ENCODE measurements at regions not wholly inside any gene's neighbourhood (a gene's known extent, or its start where the extent isn't known, plus 50 kb on each side); places are given as distances from the start of the nearest gene placed in this dataset.

DNA sequence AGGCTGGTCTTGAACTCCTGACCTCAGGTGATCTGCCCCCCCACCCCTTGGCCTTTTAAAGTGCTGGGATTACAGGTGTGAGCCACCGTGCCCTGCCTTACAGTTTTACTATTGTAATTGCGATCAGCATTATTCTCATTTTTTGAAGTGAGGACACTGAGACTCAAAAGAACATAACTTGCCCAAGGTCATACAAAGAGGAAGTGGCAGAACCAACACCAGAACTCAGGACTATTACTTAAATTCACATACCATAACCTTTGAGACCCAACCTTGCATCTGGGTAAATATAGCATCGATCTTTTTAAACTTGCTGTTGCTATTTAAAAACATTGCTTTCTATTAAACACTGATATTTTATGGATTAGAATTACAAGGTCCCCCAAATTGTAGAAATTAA lies 54.2 kb downstream of the FOXI1 start:
- no peak for DNase-seq (ENCODE audit: low read depth)

DNA sequence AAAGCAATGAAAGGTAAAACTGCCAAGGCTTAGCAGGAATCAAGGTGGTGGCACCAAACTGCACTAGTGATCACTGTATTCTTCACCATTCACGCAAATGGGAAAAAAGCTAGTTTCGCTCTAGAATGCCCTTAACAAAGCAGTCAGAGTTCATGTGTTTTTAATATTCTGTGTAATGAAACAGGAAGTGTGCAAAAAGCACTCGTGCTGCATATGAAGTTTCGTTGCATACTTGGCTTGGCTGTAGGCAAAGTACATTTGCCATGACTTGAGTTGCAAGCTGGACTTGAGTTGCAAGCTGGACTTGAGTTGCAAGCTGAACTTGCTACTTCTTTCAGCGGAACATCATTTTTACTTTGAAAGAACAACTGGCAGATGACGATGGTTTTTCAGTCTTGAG lies 55.4 kb downstream of the FOXI1 start:
- no peak for DNase-seq (ENCODE audit: low read depth)

DNA sequence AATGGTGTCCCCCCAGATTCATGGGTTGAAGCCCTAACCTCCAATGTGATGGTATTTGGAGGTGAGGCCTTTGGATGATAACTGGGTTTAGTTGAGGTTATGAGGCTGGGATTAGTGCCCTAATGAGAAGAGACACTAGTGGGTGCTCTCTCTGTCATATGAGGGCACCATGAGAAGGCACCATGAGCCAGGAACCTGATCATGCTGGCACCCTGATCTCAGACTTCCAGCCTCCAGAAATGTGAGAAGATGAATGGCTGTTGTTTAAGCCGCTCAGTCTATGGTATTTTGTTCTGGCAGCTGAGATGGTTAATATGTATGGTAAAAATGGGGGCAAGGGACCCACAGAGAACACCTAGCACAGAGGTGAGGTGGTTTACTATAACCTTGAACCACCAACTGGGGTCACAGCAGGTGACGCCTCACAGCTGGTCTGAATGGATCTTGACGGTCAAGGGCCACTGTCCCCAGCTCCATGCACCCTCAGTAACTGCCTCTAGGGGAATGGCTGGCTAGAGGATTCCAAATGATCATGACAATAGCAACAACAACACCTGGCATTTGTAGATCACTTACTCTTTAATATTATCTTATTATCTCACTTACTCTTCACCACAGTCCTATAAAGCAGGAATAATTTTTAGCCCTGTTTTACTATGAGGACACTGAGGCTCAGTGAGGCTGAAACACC lies 57.1 kb downstream of the FOXI1 start:
- no peak for DNase-seq (ENCODE audit: low read depth)

DNA sequence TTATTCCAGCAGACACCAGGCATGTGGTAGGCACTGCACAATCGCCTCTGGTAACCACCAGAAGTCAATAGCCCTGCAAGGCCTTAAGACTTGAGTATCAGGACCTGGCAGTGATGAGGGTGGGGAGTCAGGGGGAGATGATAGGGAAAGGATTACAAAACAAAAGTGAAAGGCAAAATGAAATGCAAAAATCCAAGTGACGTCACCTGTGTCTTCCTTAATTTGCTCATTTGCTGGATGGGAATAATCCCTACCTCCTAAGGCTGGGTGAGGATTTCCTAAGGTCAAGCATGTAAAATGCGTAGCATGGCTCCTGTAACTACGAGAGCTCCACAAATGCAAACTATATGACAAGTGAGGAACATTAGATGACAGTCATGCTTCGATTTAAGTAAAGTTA lies 58.4 kb downstream of the FOXI1 start:
- DNase-seq (ENCODE audit: low read depth), result no peak

DNA sequence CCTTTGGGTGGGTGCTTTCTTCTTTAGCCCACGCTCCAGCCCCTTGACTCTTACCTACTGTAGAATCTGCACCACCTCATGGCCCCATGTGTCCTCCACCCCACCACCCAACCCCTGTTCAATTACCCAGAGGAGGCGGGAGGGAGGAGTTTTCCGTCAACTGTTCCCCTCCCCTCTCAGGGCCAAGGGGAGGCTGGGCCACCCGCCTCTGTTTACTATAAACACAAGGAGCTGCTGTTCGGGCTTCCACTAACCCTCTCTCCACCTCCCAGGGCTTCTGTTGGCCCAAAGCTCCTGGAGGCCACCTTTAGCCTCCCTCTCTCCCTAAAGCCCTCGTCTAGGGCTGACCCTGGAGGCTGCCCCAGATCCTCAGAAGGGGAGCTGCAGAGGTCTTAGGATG lies 59.2 kb downstream of the FOXI1 start:
- DNase-seq (ENCODE audit: low read depth), result no peak

DNA sequence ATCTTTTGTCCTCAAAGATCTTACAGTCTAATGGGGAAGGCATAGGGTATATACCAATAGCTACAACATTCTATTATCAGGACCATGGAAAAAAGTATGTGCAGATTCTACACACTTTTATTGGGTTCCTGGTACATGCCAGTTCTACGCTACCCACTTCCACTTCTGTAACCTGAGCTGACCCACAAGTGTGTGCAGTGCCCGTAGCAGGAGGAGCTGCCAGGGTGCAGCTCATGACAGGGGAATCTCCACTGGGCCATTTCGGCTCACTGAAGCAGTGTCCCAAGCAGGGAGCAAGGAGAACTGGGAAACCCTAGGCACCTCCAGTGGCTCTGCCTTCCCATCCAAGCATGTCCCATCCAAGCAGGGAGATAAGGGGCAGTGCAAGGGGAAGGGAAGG lies 60.4 kb downstream of the FOXI1 start:
- DNase-seq (ENCODE audit: low read depth), result no peak

DNA sequence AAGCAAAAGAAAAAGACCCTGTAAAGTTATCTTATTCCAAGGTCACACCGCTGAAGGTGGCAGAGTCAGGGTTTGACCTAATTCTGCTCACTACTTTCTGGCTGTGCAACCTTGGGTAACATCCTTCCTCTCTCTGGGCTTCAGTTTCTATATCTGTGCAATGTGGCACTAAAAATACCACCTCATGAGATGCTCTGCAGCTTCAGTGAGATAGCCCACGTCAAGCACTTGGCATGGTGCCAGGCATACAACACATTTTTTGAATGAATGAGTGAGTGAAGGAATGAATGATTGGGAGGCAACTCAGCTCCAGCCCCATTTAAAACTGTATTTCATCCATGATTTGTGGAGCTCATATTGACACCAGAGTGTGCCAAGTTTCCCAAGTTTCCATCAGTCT lies 62.3 kb downstream of the FOXI1 start:
- DNase-seq (ENCODE audit: low read depth), result no peak

DNA sequence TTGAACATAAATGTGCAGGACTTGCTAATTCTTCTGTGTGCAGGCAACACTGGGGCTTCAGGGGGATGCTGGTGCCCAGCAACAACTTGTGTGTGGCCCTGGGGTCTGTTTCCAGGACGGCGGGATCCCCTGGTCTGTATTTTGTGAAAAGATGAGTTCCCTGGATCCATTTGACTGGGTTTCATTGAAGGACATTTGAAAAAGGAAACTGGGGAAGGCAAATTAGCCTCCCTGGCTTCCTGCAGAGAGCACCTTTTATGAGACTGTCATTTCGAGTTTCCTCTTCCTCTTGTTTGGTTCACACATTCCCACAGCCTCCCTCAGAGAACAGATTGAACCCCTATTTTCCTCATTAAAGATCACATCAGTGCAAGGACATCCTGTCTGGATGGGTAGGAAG lies 63.1 kb downstream of the FOXI1 start:
- no peak for DNase-seq (ENCODE audit: low read depth)

DNA sequence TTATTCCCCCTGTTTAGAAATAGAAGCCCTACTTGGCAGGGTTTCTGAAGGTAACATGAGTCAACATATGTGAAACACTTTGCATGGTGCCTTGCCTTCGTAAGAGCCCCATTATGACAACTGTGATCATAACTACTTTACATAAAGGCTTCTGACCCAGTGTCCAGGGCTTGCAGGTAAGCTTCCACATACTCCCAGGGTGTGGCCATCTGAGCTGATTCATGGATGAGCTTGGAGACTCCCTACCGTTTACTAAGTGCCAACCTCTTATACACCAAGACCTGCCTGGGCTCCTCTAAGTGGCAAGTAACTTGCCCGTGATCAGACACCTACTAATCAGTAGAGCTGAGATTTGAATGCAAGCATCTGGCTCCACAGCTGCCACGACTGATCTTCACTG lies 62.8 kb upstream of the C5orf58 start:
- DNase-seq (ENCODE audit: low read depth), result no peak

DNA sequence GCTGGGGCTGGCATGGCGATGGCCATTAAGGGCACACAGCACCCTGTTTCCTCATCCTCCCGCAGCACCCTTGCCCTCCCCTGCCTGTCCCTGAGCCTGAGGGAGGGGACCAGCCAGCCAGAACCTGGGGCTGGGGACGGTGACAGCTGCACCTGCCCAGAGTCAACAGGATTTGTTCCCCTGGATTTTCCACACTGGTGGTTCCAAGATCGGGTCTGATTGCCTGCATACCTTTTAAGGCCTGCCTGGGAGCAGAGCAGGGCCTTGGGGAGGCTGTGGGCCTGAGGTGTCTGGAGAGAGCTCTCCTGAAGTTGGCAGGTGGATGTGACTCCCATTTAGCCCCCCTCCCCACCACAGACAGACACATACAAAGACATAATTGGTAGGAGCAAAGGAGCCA lies 61.0 kb upstream of the C5orf58 start:
- DNase-seq (ENCODE audit: low read depth), result no peak

DNA sequence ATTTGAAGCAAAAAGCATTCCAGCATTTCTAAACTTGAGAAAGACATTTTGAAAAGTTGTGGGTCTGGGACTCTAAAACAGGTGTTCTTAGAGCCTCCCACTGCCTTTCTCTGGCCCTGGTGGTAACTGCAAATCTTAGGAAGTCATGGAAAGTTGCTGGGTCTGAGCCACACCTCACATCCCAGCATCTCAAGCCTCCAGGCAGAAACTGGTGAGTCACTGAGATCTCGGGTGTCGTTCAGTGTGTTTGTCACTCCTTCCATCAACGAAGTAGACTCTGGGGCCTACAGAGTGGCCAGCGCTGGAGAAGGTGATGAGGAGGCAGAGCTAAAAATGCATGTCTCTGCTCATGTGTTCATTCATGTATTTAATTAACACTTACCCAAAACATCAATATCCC lies 59.6 kb upstream of the C5orf58 start:
- peak; percentile 72 for DNase-seq (ENCODE audit: low read depth)

DNA sequence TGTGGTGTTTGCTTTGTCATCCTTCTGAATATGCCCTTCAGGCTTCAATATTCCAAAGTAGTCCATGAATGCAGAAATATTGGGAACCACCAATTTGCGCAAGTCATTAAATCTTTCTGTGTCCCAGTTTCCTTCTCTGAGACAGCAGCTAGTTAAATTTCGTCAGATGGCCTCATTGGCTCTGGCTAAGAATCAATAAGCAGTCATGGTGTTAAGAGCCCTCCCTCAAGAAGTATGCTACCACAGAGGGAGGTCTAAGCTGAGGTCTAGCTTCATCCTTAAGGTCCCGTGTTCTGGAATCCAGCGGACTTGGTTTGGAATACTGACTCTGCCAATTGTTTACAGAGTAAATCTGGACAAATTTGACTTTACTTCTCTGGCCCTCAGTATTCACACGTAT lies 59.1 kb upstream of the C5orf58 start:
- DNase-seq (ENCODE audit: low read depth), result no peak

DNA sequence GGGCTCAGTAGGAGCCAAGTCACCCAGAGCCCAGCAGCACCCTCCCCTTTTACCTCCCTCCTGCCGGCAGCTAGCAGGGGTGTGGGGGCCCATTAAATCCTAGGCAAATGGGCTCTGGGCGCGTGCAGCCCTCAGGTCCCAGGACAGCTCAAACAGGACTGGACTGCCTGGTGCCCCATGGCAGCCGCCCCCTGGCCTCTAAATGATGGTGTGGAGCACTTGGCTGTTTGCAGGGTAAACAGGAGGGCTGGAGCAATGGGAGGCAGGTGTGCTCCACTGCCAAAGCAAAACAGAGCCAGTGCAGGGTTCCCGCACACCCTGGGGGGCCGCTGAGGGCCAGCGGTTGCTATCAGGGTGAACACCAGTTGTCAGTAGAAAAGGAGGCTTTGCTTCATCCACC lies 55.9 kb upstream of the C5orf58 start:
- DNase-seq (ENCODE audit: low read depth), result no peak

DNA sequence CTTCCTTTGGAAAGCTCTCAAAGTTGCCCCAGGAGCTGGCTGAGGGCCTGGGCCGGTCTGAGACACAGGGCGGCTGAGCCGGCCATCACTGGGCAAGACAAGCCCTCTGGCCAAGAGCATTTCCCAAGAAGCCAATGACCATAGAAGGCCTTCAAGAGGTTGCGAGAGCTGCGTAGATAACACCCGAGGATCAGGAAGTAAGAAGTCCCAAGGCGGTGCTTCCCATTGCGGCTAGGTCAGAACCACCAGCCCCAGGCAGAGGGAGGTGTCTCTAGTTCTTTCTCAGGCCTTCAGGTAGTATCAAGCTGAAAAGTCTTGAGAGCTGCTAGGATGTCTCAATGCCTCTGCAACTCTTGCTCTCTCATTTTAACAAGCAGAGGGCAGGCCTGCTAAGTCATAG lies 54.0 kb upstream of the C5orf58 start:
- no peak for DNase-seq (ENCODE audit: low read depth)

DNA sequence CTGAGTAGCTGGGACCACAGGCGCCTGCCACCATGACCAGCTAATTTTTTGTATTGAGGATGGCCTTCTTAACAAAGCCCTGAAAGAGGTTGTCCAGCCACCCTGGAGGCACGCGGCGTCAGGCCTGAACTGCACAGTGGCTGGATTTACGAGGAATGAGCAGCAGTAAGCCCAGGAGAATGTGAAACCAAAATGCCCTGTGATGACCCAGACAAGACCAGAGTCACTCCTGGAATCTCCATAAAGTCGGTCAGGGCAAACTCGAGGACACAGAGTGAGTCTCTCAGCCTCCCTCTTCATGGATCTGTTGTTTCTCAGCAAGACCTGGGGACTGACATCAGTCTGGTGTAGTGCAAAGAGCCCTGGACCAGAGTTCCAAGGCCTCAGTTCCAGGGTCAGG lies 53.2 kb upstream of the C5orf58 start:
- no peak for DNase-seq (ENCODE audit: low read depth)

DNA sequence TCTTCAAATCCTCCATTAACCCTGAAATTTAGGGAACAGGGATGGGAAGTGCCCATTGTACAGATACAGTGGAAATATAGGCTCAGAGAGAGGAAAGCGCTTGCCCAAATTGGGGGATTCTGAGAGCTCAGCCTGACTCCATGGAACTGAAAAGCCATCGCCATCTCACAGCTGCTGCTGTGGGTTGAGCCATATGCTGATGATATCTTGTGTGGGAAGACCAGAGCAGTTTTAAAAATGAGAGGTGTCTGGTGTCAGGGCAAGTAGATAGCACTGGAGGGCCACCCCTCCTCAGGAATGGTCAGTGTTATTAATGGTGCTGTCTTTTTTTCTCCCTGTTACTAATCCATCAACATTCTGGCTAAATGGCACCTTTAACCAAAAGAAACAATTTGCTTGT lies 50.9 kb upstream of the C5orf58 start:
- no peak for DNase-seq (ENCODE audit: low read depth)

DNA sequence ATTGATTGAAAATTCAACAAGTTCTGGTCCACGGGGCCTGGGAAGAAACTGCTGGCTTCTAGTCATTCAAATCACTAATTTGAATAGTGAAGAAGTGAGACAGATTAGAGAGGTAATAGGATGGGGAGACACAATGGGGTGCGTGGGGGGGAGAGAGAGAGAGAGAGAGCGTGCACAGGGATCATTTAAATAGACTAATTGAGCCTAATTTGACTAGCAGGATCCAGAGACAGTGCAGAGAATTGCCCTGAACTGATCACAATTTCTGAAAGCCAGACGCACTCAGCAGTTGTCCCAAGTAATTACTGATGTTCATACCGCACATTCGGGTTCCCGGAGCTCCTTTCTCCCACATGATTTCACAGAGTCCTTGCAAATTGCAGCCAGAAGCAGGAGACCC lies 50.3 kb upstream of the C5orf58 start:
- DNase-seq (ENCODE audit: low read depth), result no peak

Data from HT1080 (cell line).